ENCODE measurements at regions not wholly inside any gene's neighbourhood (a gene's known extent, or its start where the extent isn't known, plus 50 kb on each side); places are given as distances from the start of the nearest gene placed in this dataset.

DNA sequence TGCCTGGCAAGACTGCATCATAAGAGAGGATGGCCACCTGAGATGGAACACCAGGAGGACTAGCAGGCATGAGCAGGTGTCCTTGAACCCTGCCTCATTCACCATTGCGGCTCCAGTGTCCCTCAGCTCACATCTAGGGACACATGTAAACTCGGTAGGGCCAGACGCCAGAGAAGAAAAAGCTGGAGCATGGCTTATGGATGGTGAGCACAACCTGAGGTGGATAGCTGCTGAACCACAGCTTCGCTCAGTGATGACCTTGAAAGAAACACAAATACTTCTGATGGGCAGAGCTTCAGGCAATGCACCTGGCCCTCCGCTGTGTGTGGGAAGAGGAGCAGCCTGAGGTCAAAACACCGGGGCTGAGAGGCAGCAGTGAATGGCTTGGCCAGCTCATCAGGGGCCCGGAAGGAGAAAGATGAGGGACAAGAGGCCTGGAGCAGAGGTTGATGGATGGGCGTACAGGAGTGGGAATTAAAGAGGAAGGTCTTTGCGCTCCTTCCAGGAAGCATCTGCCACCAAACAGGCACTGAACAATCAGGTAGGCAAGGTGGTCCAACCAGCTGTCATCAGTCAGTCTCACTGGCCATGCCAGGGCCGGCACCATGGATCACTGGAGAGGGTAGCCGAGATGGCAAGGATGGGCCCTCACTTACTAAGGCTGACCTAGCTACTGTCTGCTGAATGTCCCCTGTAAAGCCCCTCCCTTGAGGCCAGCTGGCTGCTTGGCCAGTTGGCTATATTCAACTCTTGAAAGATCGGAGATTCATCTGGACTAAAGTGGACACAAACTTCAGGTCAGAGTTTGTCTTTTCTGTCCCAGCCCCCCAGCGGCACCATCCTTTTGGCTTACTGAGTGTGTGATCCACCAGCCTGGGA is 89.7 kb downstream of the MYEOV start:
- TF ChIP-seq, protein P1, sequence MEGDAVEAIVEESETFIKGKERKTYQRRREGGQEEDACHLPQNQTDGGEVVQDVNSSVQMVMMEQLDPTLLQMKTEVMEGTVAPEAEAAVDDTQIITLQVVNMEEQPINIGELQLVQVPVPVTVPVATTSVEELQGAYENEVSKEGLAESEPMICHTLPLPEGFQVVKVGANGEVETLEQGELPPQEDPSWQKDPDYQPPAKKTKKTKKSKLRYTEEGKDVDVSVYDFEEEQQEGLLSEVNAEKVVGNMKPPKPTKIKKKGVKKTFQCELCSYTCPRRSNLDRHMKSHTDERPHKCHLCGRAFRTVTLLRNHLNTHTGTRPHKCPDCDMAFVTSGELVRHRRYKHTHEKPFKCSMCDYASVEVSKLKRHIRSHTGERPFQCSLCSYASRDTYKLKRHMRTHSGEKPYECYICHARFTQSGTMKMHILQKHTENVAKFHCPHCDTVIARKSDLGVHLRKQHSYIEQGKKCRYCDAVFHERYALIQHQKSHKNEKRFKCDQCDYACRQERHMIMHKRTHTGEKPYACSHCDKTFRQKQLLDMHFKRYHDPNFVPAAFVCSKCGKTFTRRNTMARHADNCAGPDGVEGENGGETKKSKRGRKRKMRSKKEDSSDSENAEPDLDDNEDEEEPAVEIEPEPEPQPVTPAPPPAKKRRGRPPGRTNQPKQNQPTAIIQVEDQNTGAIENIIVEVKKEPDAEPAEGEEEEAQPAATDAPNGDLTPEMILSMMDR (IDR thresholded peaks at IDR 0.05; ENCODE audit: extremely low read depth in 1 of 2, insufficient read depth in 1 of 2, low read depth in 1 of 2, low read length in 2 of 2), result no peak
- no peak for TF ChIP-seq EZH2 (IDR thresholded peaks at IDR 0.05; ENCODE audit: borderline replicate concordance, low read depth, low read length, severe bottlenecking)
